ENCODE measurements at regions not wholly inside any gene's neighbourhood (a gene's known extent, or its start where the extent isn't known, plus 50 kb on each side); places are given as distances from the start of the nearest gene placed in this dataset.

- no peak for DNase-seq (ENCODE audit: low spot score)
- TF ChIP-seq CTCF (IDR thresholded peaks at IDR 0.05; ENCODE audit: extremely low read depth, insufficient read depth, missing control alignments) = no peak
- in situ Hi-C loops (cut with MboI; ENCODE audit: low pct_unique_long_range_greater_than_20kb, low sequenced_read_pairs, unreplicated experiment) = no loop called here
Observed at GRCh38 chr12:125999628-126000027, 934.4 kb downstream of the AACS start.

- DNase-seq (ENCODE audit: low spot score) = no peak
- in situ Hi-C loops (cut with MboI; ENCODE audit: low pct_unique_long_range_greater_than_20kb, low sequenced_read_pairs, unreplicated experiment) = no loop called here
- TF ChIP-seq CTCF (IDR thresholded peaks at IDR 0.05; ENCODE audit: extremely low read depth, insufficient read depth, missing control alignments) = no peak
Observed at GRCh38 chr12:126019385-126019784, 954.1 kb downstream of the AACS start.

GRCh38 chr12:126021675-126022074 lies 956.4 kb downstream of the AACS start:
- in situ Hi-C loops (cut with MboI; ENCODE audit: low pct_unique_long_range_greater_than_20kb, low sequenced_read_pairs, unreplicated experiment) = no loop called here
- TF ChIP-seq CTCF (IDR thresholded peaks at IDR 0.05; ENCODE audit: extremely low read depth, insufficient read depth, missing control alignments) = no peak
- no peak for DNase-seq (ENCODE audit: low spot score)

GRCh38 chr12:126027825-126028224 lies 962.6 kb downstream of the AACS start:
- DNase-seq (ENCODE audit: low spot score) = no peak
- in situ Hi-C loops (cut with MboI; ENCODE audit: low pct_unique_long_range_greater_than_20kb, low sequenced_read_pairs, unreplicated experiment) = no loop called here
- TF ChIP-seq CTCF (IDR thresholded peaks at IDR 0.05; ENCODE audit: extremely low read depth, insufficient read depth, missing control alignments) = no peak

- DNase-seq (ENCODE audit: low spot score) = no peak
- in situ Hi-C loops (cut with MboI; ENCODE audit: low pct_unique_long_range_greater_than_20kb, low sequenced_read_pairs, unreplicated experiment) = no loop called here
- TF ChIP-seq CTCF (IDR thresholded peaks at IDR 0.05; ENCODE audit: extremely low read depth, insufficient read depth, missing control alignments) = no peak
Observed at GRCh38 chr12:126030573-126030972, 965.3 kb downstream of the AACS start.

GRCh38 chr12:126033751-126034150 lies 968.5 kb downstream of the AACS start:
- in situ Hi-C loops (cut with MboI; ENCODE audit: low pct_unique_long_range_greater_than_20kb, low sequenced_read_pairs, unreplicated experiment) = no loop called here
- DNase-seq (ENCODE audit: low spot score) = no peak
- TF ChIP-seq CTCF (IDR thresholded peaks at IDR 0.05; ENCODE audit: extremely low read depth, insufficient read depth, missing control alignments) = no peak

GRCh38 chr12:126036348-126036747 lies 971.1 kb downstream of the AACS start:
- in situ Hi-C loops (cut with MboI; ENCODE audit: low pct_unique_long_range_greater_than_20kb, low sequenced_read_pairs, unreplicated experiment) = no loop called here
- TF ChIP-seq CTCF (IDR thresholded peaks at IDR 0.05; ENCODE audit: extremely low read depth, insufficient read depth, missing control alignments) = no peak
- DNase-seq (ENCODE audit: low spot score) = no peak

Measured in GM13977 (cell line).